ENCODE measurements at regions not wholly inside any gene's neighbourhood (a gene's known extent, or its start where the extent isn't known, plus 50 kb on each side); places are given as distances from the start of the nearest gene placed in this dataset.

GRCh38 chr2:34416856-34417255, 817.8 kb upstream of the FAM98A start:
- H3K79me2 ChIP-seq (ENCODE audit: control insufficient read depth, low read length) = no peaks in the 10 kb centered on the region
- TF ChIP-seq CTCF (IDR thresholded peaks at IDR 0.05; ENCODE audit: low read depth, low read length, poor library complexity, severe bottlenecking) = no peak
- TF ChIP-seq EZH2phosphoT487 (IDR thresholded peaks at IDR 0.05; ENCODE audit: borderline replicate concordance, low read length) = no peak
- no peaks in the 10 kb centered on the region for H3K9me3 ChIP-seq (ENCODE audit: control insufficient read depth, insufficient read depth, low read length)
- no peak overlapping the region for H3K27ac ChIP-seq (ENCODE audit: low read depth, low read length)
- H3K4me2 ChIP-seq (ENCODE audit: low read length) = no peak overlapping the region
- H3K27me3 ChIP-seq (ENCODE audit: control insufficient read depth, low read length) = no peaks in the 10 kb centered on the region
- H4K20me1 ChIP-seq (ENCODE audit: control insufficient read depth, insufficient read depth, low read depth, low read length) = no peaks in the 10 kb centered on the region
- H3F3A ChIP-seq (ENCODE audit: control insufficient read depth, insufficient read depth) = no peaks in the 10 kb centered on the region
- H3K9me2 ChIP-seq (replicated peaks; ENCODE audit: control insufficient read depth, low read length) = no peaks in the 10 kb centered on the region
- no peak overlapping the region for H3K4me3 ChIP-seq (ENCODE audit: low read length)
- H3K36me3 ChIP-seq (ENCODE audit: control insufficient read depth, low read length) = no peaks in the 10 kb centered on the region
- H3K4me1 ChIP-seq (ENCODE audit: control insufficient read depth, low read length) = no peaks in the 10 kb centered on the region

- Histone ChIP-seq H3K9me3 (ENCODE audit: control insufficient read depth, insufficient read depth, low read length) (no peaks in the 10 kb centered on the region), H3K4me2 (ENCODE audit: low read length) (no peak overlapping the region), H3K9me2 (replicated peaks; ENCODE audit: control insufficient read depth, low read length) (no peaks in the 10 kb centered on the region), H3K4me1 (ENCODE audit: control insufficient read depth, low read length) (no peaks in the 10 kb centered on the region), H3K27ac (ENCODE audit: low read depth, low read length) (no peak overlapping the region), H3F3A (ENCODE audit: control insufficient read depth, insufficient read depth) (no peaks in the 10 kb centered on the region), H4K20me1 (ENCODE audit: control insufficient read depth, insufficient read depth, low read depth, low read length) (no peaks in the 10 kb centered on the region), H3K36me3 (ENCODE audit: control insufficient read depth, low read length) (no peaks in the 10 kb centered on the region), H3K27me3 (ENCODE audit: control insufficient read depth, low read length) (no peaks in the 10 kb centered on the region), H3K79me2 (ENCODE audit: control insufficient read depth, low read length) (no peaks in the 10 kb centered on the region), H3K4me3 (ENCODE audit: low read length) (no peak overlapping the region)
- TF ChIP-seq EZH2phosphoT487 (IDR thresholded peaks at IDR 0.05; ENCODE audit: borderline replicate concordance, low read length) = no peak
- no peak for TF ChIP-seq CTCF (IDR thresholded peaks at IDR 0.05; ENCODE audit: low read depth, low read length, poor library complexity, severe bottlenecking)
These were observed 815.8 kb upstream of the FAM98A start for GRCh38 chr2:34414856-34415255.

GRCh38 chr2:34408100-34408499, 809.0 kb upstream of the FAM98A start:
- H3K9me2 ChIP-seq (replicated peaks; ENCODE audit: control insufficient read depth, low read length) = no peaks in the 10 kb centered on the region
- H3F3A ChIP-seq (ENCODE audit: control insufficient read depth, insufficient read depth) = no peaks in the 10 kb centered on the region
- no peaks in the 10 kb centered on the region for H3K36me3 ChIP-seq (ENCODE audit: control insufficient read depth, low read length)
- no peak for TF ChIP-seq CTCF (IDR thresholded peaks at IDR 0.05; ENCODE audit: low read depth, low read length, poor library complexity, severe bottlenecking)
- no peak for TF ChIP-seq EZH2phosphoT487 (IDR thresholded peaks at IDR 0.05; ENCODE audit: borderline replicate concordance, low read length)
- H3K4me2 ChIP-seq (ENCODE audit: low read length) = no peak overlapping the region
- H3K27me3 ChIP-seq (ENCODE audit: control insufficient read depth, low read length) = no peaks in the 10 kb centered on the region
- no peaks in the 10 kb centered on the region for H3K4me1 ChIP-seq (ENCODE audit: control insufficient read depth, low read length)
- no peak overlapping the region for H3K27ac ChIP-seq (ENCODE audit: low read depth, low read length)
- no peaks in the 10 kb centered on the region for H3K9me3 ChIP-seq (ENCODE audit: control insufficient read depth, insufficient read depth, low read length)
- no peaks in the 10 kb centered on the region for H4K20me1 ChIP-seq (ENCODE audit: control insufficient read depth, insufficient read depth, low read depth, low read length)
- no peaks in the 10 kb centered on the region for H3K79me2 ChIP-seq (ENCODE audit: control insufficient read depth, low read length)
- H3K4me3 ChIP-seq (ENCODE audit: low read length) = no peak overlapping the region

- Histone ChIP-seq H3K27me3 (ENCODE audit: control insufficient read depth, low read length) (no peaks in the 10 kb centered on the region), H3K4me1 (ENCODE audit: control insufficient read depth, low read length) (no peaks in the 10 kb centered on the region), H4K20me1 (ENCODE audit: control insufficient read depth, insufficient read depth, low read depth, low read length) (no peaks in the 10 kb centered on the region), H3K4me2 (ENCODE audit: low read length) (no peak overlapping the region), H3K9me2 (replicated peaks; ENCODE audit: control insufficient read depth, low read length) (no peaks in the 10 kb centered on the region), H3K36me3 (ENCODE audit: control insufficient read depth, low read length) (no peaks in the 10 kb centered on the region), H3K79me2 (ENCODE audit: control insufficient read depth, low read length) (no peaks in the 10 kb centered on the region), H3K4me3 (ENCODE audit: low read length) (no peak overlapping the region), H3K27ac (ENCODE audit: low read depth, low read length) (no peak overlapping the region), H3K9me3 (ENCODE audit: control insufficient read depth, insufficient read depth, low read length) (no peaks in the 10 kb centered on the region), H3F3A (ENCODE audit: control insufficient read depth, insufficient read depth) (no peaks in the 10 kb centered on the region)
- no peak for TF ChIP-seq EZH2phosphoT487 (IDR thresholded peaks at IDR 0.05; ENCODE audit: borderline replicate concordance, low read length)
- no peak for TF ChIP-seq CTCF (IDR thresholded peaks at IDR 0.05; ENCODE audit: low read depth, low read length, poor library complexity, severe bottlenecking)
These were observed 804.4 kb upstream of the FAM98A start for GRCh38 chr2:34403512-34403911.
